Panc1 (cell line): ENCODE measurements at regions not wholly inside any gene's neighbourhood (a gene's known extent, or its start where the extent isn't known, plus 50 kb on each side); places are given as distances from the start of the nearest gene placed in this dataset.

Experiments
- ATAC-seq: fragments of 200-7000 bp; cut with Tn5 transposase; 2 replicates; pipeline ENCODE4 v1.9.1; 2020; ENCODE audit warnings: mild to moderate bottlenecking, moderate library complexity
- BruUV-seq: library from RNA; stranded (reverse); fragments of 400-500 nt; replicated peaks from 2 replicates; lab custom pipeline; 2021; lab: Mats Ljungman, UMichigan
- CTCF ChIA-PET: fragments of 300-600 bp; sonication (Branson Sonifier 250); formaldehyde crosslinking; loops from one replicate; lab custom pipeline; 2022; ENCODE audit warnings: antibody characterized with exemption; lab: Charles Lee
- POLR2A ChIA-PET: fragments of 300-600 bp; sonication (Branson Sonifier 250); formaldehyde crosslinking; loops from one replicate; lab custom pipeline; 2022; ENCODE audit warnings: antibody characterized with exemption; lab: Charles Lee
- DNase-seq: peaks from one replicate; pipeline ENCODE4 v3.0.0-alpha.2; 2010; ENCODE audit warnings: low read depth, low spot score
- H3K27ac ChIP-seq: 2 replicates; pipeline ENCODE4 v1.5.1; 2011; ENCODE audit warnings: mild to moderate bottlenecking, low read length, inconsistent platforms
- H3K27me3 ChIP-seq: fragments of 200-500 bp; sonication (Bioruptor generic); 2 replicates; pipeline ENCODE4 v1.6.0; 2014; ENCODE audit warnings: low read length, inconsistent platforms; ENCODE audit not compliant: control insufficient read depth, insufficient read depth
- H3K36me3 ChIP-seq: fragments of 200-500 bp; sonication (Bioruptor generic); 2 replicates; pipeline ENCODE4 v1.5.1; 2014; ENCODE audit warnings: inconsistent platforms, mild to moderate bottlenecking, low read length, moderate library complexity; ENCODE audit not compliant: control insufficient read depth, insufficient read depth
- H3K4me1 ChIP-seq: 2 replicates; pipeline ENCODE4 v1.5.1; 2011; ENCODE audit warnings: inconsistent platforms, mild to moderate bottlenecking, low read length, moderate library complexity; ENCODE audit not compliant: control insufficient read depth, insufficient read depth
- H3K4me3 ChIP-seq, 2 experiments: 2 replicates each; pipeline ENCODE4 v1.5.1; 2011 to 2012; ENCODE audit warnings: low read depth in 2 of 2, low read length in 2 of 2, mild to moderate bottlenecking in 2 of 2, inconsistent platforms in 1 of 2, moderate library complexity in 1 of 2
- H3K9me3 ChIP-seq: fragments of 200-500 bp; sonication (Bioruptor generic); 2 replicates; pipeline ENCODE4 v1.5.1; 2014; ENCODE audit warnings: low read depth, mild to moderate bottlenecking, inconsistent platforms, low read length, moderate library complexity; ENCODE audit not compliant: control insufficient read depth, insufficient read depth
- CTCF ChIP-seq: fragments of 450-650 bp; IDR thresholded peaks from 2 replicates; pipeline ENCODE4 v1.5.1; 2017; ENCODE audit warnings: mild to moderate bottlenecking
- POLR2AphosphoS5 ChIP-seq: IDR thresholded peaks from 2 replicates; pipeline ENCODE4 v1.6.1; 2012; ENCODE audit warnings: mild to moderate bottlenecking, low read depth, low read length, moderate library complexity
- REST ChIP-seq, 2 experiments: IDR thresholded peaks; 2 replicates each; pipeline ENCODE4 v1.6.1; 2011 to 2012; ENCODE audit warnings: low read depth in 2 of 2, control low read depth in 1 of 2, low read length in 1 of 2, mild to moderate bottlenecking in 1 of 2, moderate library complexity in 1 of 2; ENCODE audit not compliant: insufficient read depth in 1 of 2
- SIN3A ChIP-seq: IDR thresholded peaks from 2 replicates; pipeline ENCODE4 v1.6.1; 2012; ENCODE audit warnings: low read depth, mild to moderate bottlenecking, low read length, moderate library complexity, borderline replicate concordance; ENCODE audit not compliant: insufficient read depth
- TCF7L2 ChIP-seq: IDR thresholded peaks from 2 replicates; pipeline ENCODE4 v1.6.1; 2011; ENCODE audit warnings: mild to moderate bottlenecking, low read depth, low read length, inconsistent platforms
- in situ Hi-C: cut with HindIII; loops from 2 replicates; pipeline ENCODE4 v1.10.0; 2016; ENCODE audit warnings: low sequenced_read_pairs, low pct_unique_long_range_greater_than_20kb
- intact Hi-C: fragments of 100-400 bp; cut with micrococcal nuclease; formaldehyde crosslinking; loops from one replicate; pipeline ENCODE4 v1.10.0; 2022; ENCODE audit not compliant: unreplicated experiment

- ChIA-PET CTCF (no interaction called here), POLR2A (no interaction called here)
- no peaks in the 10 kb centered on the region for H3K4me1 ChIP-seq
- H3K9me3 ChIP-seq = no peaks in the 10 kb centered on the region
- no peak overlapping the region for H3K27ac ChIP-seq
- intact Hi-C loops = no loop called here
- in situ Hi-C loops = no loop called here
- no peak overlapping the region for H3K4me3 ChIP-seq
- BruUV-seq = no TSS peak
- no peak for DNase-seq
- no peaks in the 10 kb centered on the region for H3K27me3 ChIP-seq
- TF ChIP-seq CTCF = no peak
- TF ChIP-seq REST (IDR thresholded peaks at IDR 0.05; ENCODE audit: insufficient read depth in 1 of 2, low read depth in 2 of 2, low read length in 1 of 2) = no peak
- no peak for TF ChIP-seq SIN3A
- TF ChIP-seq POLR2AphosphoS5 = no peak
- TF ChIP-seq TCF7L2 = no peak
- no peak for ATAC-seq
- no peaks in the 10 kb centered on the region for H3K36me3 ChIP-seq
Measured at GRCh38 chr6:165052561-165053480, 256.6 kb downstream of the C6orf118 start.

GRCh38 chr6:165049362-165049761 is 260.0 kb downstream of the C6orf118 start:
- peak; percentile 67 for TF ChIP-seq CTCF
- TF ChIP-seq POLR2AphosphoS5 = no peak
- Histone ChIP-seq H3K36me3 (no peaks in the 10 kb centered on the region), H3K4me3 (no peak overlapping the region), H3K27me3 (no peaks in the 10 kb centered on the region), H3K27ac (no peak overlapping the region), H3K4me1 (no peaks in the 10 kb centered on the region), H3K9me3 (no peaks in the 10 kb centered on the region)
- ChIA-PET POLR2A (interaction anchor here (0.6 kb wide), 1 partner anchor 358 kb away, joined by 3 read pairs; no protein-coding TSS in a partner anchor), CTCF (no interaction called here)
- intact Hi-C loops = no loop called here
- in situ Hi-C loops = no loop called here
- no peak for DNase-seq
- no TSS peak for BruUV-seq
- ATAC-seq = peak; percentile 70; the same call in 1 of the 2 replicates
